HG03342 (cell line): ENCODE measurements at regions not wholly inside any gene's neighbourhood (a gene's known extent, or its start where the extent isn't known, plus 50 kb on each side); places are given as distances from the start of the nearest gene placed in this dataset.
A peak's percentile ranks its signal among the peaks of the same experiment; 100 is the strongest.

Experiments used
- ATAC-seq: cut with Tn5 transposase; IDR thresholded peaks from one replicate; pipeline ENCODE4 v1.9.1; 2021; ENCODE audit warnings: mild to moderate bottlenecking, moderate library complexity; ENCODE audit not compliant: unreplicated experiment

DNA sequence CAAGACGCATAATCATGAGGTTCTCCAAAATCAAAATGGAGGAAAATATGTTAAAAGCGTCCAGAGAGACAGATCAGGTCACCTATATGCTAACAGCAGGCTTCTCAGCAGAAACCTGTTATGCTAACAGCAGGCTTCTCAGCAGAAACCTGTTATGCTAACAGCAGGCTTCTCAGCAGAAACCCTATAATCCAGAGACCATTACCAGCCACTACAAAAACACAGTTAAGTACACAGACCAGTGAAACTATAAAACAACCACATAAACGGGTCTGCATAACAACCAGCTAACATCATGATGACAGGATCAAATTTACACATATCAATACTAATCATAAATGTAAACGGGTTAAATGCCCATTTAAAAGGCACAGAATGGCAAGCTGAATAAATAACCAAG lies 1548.4 kb upstream of the TMEFF2 start:
- ATAC-seq, result no peak

DNA sequence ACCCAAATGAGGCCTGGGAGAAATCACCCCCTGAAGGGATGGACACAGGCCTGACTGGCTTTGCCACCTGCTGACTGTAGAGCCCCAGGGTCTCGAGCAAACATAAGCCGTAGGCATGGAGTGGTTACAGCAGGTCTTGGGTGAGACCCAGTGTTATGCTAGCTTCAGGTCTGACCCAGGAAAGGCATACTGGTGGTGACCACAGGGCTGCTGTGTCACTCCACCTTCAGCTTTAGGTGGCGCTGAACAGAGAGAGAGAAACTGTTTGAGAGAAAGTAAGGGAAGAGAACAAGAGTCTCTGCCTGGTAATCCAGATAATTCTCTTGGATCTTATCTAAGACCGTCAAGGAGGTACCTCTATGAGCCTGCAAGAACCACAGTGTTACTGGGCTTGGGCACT lies 1544.2 kb upstream of the TMEFF2 start:
- no peak for ATAC-seq

DNA sequence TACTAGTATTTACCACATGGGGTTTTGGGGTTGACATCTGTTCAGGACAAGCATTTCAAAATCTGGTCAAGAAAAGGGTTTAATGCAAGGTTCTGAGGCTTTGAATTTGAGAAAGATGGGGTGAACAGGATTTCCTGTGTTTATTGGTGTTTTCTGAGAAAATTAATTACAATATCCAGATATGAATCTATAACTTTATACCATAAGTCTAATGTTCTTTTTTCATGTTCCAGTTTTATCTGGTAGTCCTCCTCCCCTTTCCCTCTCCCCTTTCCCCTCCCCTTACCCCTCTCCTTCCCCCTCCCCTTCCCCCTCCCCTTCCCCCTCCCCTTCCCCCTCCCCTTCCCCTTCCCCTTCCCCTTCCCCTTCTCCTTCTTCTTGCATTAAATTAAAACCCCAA lies 1518.2 kb upstream of the TMEFF2 start:
- ATAC-seq, result no peak

DNA sequence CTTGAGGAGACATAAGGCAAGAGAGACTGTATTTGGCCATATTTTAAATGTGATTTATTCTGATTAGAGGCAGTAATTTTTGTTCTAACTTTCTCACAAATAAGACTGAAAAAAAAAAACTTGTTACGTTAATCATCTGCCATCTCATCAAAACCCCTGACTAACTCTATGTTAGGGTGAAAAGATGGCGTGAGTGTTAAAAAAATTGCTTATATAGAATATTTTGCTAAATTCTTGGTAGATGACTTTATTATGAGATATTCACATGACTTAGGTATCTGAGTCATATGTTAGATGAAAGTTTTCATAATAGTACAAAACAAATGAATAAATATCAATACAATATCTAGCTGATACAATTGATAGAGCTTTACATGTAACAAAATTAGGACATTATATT lies 1508.7 kb upstream of the TMEFF2 start:
- no peak for ATAC-seq

DNA sequence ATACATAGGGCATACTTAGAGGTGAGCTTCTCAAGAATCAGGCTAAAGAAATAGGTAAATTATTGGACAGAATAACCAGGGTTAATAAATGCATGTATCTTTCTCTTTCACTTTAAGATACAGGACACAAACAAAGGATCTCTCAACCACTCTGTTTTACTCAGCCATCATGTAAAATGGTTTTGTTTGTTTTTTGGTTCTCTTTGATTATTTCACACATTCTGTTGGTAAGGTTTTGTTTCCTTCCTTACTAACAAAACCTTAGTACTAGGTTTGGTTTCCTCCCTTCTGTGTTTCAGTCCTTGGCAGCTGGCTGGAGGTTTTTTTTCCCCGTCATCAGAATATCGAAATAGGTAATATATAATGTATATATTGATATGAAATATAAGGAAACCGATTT lies 1506.8 kb upstream of the TMEFF2 start:
- ATAC-seq, result no peak

DNA sequence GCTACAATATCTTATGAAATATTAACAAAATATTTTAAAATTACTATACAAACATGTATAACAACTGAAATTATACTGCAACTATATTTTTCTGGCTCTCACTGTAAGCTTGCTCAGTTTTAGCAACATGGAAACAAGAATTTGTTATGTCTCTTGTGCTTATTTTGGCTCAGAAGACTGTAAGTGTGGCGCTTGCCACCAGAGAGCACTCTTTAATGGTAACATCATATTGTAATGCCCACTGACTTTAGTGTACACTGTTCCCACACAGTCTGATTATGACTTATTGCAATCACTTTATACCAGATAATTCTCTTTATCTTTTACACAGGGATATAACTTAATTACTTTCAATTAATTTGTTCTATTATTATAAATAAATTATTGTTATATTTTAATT lies 1500.6 kb upstream of the TMEFF2 start:
- ATAC-seq, result no peak

DNA sequence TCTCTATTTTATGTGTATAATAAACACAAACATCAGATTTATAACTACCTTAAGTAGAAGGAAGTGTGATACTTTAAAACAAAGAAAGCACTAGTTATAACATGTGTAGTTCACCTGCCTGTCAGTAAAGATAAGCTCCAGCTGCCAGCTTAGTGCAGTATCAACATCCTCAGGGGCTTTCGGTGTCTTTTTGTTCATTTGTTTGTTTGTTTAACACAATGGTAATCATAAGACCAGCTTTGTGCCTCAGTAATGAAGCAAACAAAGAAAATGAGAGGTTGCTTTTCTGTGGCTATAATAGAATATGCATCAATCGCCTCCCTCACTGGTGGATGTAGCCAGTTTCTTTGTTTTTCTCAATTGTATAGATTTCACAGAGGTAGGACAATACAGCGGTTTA lies 1499.0 kb upstream of the TMEFF2 start:
- no peak for ATAC-seq

DNA sequence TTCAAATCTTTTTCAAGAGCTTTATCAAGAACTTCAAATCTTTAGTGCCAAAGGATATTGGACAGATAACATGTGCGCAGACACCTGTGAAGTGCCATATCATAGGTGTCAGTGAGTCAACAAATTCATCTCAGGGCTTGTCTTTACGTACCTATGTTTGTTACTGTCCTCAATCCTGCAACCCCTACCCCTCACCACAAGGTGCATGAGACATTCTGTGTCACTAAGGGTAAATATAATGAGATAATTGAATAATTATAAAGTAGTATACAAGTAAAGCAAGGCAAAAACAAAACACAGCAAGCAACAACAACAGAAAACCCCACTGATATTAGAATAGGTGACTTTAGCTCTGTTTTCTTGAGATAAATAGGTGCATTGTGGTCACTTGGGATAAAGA lies 1495.8 kb upstream of the TMEFF2 start:
- ATAC-seq, result no peak

DNA sequence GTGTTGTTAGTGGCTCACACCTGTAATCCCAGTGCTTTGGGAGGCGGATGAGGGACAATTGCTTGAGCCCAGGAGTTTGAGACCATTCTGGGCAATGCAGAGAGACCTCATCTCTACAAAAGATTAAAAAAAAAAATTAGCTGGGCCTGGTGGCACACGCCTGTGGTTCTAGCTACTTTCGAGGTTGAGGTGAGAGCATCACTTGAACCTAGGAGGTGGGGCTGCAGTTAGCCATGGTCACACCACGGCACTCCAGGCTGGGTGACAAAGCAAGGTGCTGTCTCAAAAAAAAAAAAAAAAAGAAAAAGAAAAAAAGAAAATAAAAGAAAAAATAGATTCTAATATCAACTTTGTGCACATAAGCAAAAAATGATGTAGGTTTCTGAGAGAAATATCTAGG lies 1492.5 kb upstream of the TMEFF2 start:
- no peak for ATAC-seq

DNA sequence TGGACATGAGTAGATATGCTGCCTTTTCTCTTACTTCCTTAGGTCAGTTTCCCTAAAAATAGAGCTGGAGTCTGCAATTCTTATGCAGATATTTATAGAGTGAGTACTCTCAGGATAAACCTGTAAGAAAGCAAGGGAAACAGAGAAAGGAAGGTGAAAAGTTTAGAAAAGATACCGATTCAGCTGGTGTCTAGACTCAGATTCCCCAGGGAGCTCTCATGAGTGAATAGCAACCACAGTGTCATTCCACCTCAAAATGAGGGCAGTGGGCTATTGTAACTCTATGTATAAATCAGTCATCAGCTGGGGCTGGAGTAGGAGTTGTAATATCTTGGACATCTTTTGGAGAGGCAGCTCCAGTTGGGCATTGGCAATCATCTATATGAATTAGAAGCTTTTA lies 1485.1 kb upstream of the TMEFF2 start:
- peak; percentile 36 for ATAC-seq

DNA sequence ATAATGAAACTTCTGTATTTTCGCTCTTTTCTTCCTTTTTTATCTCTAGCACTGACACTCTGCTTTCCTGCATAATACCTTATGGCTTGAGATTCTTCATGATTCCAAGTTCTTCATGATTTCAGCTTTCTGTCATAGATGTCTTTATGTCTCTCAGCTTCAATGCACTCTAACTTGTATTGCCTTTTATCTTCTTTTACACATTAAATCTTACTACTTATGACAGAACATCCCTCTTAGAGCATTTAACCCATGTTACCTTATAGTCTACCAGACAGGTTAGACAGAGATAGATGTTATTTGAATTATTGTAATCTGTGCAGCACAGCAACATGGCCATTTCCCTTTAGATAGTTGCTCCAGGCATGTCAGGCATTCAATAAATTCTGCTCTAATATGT lies 1475.7 kb upstream of the TMEFF2 start:
- ATAC-seq, result no peak

DNA sequence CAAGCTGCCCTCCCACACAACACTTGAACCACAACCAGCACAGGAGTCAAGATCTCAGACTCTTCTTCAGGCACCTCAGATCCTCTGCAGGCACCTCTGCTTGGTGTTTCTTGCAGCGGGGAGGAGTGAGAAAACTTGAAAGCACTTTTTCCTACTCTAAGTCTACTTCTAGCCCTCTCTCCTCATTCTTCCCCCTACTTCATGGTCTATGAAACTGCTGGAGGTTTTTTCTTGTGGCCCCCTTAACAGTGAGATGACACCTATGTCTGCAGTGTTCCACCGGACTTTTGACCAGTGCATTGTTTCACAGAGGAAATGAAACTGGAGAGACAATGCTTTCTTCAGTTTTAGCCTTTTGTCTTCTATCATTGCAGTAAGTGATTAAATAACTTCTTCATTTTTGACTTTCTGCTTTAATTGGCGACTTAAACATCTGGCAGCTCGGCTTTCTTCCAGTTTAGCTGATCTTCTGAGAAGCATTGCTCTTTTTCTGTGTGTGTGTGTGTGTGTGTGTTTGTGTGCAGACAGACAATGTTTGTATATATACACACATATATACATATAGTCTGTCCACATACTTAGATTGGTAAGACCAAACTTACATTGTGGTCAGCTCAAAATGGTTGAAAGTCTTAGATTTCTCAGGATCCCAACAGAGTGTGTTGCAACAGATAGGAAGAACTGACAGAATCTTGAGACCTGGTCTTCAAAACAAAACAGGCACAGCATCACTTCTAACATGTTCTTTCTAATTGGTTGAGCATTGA lies 1474.0 kb upstream of the TMEFF2 start:
- ATAC-seq, result peak; percentile 82

DNA sequence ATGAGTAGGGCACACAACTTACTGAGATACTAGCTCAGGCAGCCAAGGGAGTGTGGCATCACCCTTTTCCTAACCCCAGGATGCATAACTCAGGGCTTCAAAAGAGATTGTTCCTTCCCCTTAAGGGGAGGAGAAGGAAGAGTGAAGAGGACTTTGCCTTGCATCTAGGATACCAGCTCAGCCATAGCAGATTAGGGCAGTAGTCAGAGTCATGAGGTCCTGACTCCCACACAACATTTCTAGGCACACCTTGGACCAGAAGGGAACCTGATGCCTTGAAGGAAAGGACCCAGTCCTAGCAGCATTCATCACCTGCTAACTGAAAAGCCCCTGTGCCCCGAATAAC lies 1433.2 kb upstream of the TMEFF2 start:
- no peak for ATAC-seq

DNA sequence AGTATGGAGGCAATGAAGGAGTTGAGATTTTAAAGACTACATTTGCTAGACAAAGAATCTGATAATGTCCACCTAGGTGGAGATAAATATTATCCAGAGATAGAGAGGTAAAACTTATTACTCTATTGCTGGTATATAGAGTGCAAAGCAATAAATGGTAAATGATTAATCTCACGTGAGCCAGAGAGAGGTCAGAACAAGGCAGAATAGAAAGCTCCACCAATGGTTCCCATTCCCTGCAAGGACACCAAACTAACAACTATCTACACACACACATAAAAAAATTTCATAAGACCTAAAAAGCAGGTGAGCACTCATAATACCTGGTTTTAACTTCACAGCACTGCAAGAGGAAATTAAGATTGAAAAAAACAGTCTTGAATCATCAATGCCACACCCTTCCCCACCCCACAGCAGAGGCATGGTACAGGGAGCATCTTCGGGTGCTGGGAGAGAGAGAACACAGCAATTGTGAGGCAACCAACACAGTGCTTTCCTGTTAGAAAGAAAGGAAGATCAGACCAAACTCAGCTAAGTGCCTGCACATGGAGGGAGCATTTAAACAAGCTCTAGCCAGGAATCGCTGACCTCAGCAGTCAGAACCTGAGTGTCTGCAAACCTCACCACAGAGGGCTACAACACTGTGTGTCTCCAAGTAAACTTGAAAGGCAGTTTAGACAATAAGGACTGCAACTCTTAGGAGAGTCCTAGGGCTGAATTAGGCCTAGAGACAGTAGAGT lies 1432.6 kb upstream of the TMEFF2 start:
- no peak for ATAC-seq

DNA sequence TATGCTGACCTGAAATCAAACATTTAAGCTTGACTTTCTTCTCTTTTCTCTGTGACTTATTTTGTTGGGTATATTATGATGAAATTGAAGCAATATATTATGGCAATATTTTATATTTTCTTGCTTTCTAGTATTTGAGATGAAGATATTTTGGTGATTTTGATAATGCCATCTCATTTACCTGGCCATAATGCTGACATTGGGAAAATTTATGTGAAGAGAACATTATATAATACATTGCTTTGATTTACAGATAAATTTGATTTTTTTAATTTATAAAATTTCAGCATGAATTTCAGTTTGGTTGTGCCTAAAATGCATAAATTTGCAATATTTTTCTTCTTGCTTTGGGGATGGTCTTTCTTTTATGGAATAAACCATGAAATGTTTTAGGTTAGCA lies 1413.7 kb upstream of the TMEFF2 start:
- ATAC-seq, result no peak

DNA sequence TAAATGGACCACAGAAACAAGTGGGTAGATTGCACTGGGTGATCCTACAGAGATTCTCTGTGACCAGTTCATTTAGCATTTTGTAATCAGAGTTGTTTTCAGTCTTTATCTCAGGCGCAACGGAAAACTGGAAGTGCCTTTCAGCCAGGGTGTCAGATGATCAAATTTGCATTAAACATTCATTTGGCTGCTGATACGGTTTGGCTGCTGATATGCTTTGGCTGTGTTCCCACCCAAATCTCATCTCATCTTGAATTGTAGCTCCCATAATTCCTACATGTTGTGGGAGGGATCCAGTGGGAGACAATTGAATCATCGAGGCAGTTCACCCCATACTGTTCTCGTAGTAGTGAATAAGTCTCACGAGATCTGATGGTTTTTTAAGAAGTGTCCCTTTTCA lies 1396.1 kb upstream of the TMEFF2 start:
- no peak for ATAC-seq

DNA sequence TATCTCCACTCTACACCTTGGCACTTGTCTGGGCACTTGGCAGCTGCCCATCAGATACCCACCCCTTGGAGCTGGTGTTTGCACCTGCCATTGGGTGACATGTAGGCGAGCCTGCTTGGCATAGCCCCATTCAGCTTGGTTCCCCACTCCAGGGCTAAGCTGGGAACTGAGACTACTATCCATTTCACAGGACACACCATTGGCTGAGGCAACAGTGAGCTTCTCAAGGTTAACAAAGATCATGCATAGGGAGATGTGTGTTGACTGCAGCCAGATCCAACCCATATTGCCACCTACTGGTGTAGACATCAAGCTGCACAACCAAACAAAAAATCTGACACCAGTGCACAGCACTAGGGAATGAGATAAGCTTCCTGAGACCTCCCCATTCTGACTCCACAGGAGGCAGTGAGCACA lies 1389.8 kb upstream of the TMEFF2 start:
- peak; percentile 86 for ATAC-seq

DNA sequence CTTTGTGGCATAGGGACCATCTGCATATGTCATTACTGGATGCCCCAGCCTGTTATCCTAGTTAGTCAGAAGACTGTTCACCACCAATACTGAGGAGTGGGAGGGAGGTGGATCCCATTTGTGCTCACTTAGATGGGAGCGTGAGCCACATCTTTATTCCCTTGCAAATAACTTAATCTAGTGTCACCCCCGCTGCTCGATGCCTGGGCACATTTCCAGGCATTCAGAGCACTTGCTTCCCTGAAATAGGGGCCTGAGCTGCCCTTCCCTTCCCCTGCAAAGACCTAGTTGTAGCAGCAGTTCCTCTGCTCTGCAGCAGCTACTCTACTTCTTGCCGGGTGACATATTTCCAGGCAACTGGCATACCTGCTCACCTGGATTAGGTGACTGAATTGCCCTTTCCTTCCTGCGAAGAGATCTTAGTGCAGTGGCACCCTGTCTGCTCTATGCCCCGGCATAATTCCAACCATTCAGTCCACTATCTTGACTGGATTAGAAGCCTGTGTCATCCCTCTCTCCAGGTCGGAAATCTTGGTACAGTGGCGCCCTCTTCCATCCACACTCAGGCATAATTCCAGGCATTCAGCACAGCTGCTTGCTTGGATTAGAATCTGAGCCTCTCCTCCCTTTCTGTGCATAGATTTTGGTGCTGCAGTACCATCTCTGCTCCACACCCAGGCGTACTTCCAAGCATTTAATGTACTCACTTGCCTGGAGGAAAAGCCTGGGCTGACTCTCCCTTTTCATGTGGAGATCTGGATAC lies 1389.1 kb upstream of the TMEFF2 start:
- no peak for ATAC-seq

DNA sequence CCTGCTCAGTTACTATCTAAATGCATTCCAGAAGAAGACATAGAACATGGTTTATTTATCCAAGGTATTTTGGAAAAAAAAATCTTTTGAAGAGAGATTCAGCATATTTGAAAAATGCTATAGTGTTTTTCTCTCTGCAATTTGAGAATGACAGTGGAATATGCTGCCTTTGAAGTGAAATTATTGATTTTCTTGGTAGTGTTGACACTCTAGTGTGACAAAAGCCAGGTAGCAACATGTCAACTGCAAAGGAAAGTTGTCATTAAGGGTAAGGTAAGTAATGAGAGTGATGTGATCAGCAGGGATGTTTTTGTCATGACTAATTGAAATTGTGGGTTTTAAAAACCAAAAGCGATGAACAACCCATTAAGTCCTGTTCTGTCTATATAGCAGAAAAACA lies 1387.1 kb upstream of the TMEFF2 start:
- ATAC-seq, result no peak

DNA sequence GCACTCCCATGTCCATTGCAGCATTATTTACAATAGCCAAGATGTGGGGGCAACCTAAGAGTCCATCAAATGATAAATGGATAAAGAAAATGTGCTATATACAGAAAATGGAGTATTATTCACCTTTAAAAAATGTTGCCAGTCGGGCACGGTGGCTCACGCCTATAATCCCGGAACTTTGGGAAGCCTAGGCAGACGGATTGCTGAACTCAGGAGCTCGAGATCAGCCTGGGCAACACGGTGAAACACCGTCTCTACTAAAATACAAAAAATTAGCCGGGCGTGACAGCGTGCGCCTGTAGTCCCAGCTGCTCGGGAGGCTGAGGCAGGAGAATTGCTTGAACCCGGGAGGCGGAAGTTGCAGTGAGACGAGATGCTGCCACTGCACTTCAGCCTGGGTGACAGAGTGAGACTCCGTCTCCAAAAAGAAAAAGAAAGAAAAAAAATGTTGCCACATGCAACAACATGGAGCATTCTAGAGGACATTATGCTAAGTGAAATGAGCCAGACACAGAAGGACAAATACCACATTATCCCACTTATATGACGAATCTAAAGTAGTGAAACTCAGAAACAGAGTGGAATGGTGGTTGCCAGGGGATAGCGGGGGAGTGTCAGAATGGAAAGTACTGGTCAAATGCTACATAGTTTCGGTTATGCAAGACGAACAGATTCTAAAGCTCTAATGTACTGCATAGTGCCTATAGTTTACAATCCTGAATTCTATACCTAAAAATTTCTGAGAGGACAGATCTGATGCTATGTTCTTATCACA lies 1385.6 kb upstream of the TMEFF2 start:
- no peak for ATAC-seq

DNA sequence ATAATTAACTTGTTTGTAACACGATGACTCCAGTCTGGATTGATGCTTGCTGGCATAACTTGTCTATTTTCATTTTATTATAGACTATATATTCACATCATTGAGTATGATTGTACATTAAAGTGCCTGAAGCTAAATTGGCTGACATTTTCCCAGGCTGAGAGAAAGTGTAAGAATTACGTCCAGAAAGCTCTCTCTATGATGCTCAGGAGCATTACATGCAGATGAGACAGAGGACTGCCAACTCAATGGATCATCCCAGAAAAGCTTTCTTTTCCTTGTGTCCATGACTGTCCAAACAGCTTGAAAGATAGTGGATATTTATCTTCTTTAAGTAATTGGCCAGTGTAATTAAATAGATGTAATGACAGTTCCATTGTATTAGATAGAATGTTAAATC lies 1372.2 kb upstream of the TMEFF2 start:
- no peak for ATAC-seq
